SHP77 treated with DMSO at 0.1 percent for 48 hours (cell line): ENCODE measurements at regions not wholly inside any gene's neighbourhood (a gene's known extent, or its start where the extent isn't known, plus 50 kb on each side); places are given as distances from the start of the nearest gene placed in this dataset.

Experiments
- DNase-seq: peaks from one replicate; lab custom pipeline; 2025; lab: John Stamatoyannopoulos, UW

DNA sequence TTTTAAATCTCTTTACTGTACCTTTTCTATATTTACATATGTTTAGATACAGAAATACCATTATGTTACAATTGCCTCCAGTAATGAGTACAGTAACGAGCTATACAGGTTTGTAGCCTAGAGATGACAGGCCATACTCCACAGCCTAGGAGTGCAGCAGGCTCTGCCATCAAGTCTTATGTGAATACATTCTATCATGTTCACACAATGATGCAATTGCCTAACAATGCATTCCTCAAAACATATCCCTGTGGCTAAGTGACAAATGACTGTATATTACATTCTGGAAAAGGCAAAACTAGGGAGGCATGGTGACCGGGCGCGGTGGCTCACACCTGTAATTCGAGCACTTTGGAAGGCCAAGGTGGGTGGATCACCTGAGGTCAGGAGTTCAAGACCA lies 192.4 kb upstream of the IGF1R start:
- DNase-seq, result no peak

DNA sequence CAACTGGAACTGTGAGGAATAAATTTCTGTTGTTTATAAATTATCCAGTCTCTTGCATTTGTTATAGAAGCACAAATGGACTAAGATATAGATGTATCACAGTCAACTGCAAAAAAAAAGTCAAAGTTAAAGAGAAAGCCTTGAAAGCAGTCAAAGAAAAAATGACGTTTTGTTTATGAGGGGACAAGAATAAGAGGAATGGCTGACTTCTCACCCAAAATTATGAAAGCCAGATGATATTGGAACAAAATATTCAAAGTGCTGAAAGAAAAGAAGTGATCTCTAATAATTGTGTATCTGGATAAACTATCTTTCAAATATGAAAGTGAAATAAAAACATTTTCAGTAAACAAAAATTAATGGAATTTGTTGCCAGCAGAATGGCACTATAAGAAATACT lies 171.8 kb upstream of the IGF1R start:
- no peak for DNase-seq

DNA sequence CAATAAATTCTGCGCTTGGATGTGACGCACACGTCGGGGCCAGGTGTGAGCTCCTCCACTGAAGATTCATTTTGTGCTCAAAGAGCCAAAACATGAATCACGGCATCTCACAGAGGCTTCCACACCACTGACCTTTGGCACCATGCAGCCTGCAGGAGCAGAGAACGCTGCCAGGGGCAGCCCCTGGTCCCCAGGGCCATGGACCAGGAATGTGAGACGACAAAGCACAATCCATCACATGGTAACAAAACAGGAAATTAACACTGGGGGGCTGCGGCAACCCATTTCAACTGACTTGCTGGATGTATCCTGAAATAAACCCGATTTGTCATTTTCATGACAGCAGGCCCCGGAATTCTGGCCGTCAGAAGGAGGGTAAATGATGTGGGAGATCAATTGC lies 167.5 kb upstream of the IGF1R start:
- DNase-seq, result no peak

DNA sequence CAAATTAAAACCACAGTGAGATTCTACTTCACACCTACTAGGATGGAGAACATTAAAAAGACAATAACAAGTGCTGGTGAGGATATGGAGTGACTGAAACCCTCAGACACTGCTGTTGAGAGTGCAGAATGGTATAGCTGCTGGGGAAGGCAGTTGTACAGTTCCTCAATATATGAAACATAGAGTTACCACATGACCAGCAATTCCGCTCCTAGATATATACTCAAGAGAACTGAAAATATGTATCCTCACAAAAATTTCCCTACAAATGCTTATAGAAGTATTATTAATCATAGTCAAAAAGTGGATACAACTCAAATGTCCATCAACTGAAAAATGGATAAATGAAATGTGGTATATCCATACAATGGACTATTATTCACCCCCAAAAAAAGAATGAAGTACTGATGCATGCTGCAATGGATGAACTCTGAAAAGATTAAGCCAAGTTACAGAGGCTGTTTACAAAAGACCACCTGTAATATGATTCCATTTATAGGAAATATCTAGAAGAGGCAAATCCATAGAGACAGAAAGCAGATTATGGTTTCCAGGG lies 164.7 kb upstream of the IGF1R start:
- DNase-seq, result no peak

GRCh38 chr15:98484914-98485313 lies 163.4 kb upstream of the IGF1R start:
- no peak for DNase-seq

GRCh38 chr15:98485451-98485850 lies 162.9 kb upstream of the IGF1R start:
- no peak for DNase-seq

DNA sequence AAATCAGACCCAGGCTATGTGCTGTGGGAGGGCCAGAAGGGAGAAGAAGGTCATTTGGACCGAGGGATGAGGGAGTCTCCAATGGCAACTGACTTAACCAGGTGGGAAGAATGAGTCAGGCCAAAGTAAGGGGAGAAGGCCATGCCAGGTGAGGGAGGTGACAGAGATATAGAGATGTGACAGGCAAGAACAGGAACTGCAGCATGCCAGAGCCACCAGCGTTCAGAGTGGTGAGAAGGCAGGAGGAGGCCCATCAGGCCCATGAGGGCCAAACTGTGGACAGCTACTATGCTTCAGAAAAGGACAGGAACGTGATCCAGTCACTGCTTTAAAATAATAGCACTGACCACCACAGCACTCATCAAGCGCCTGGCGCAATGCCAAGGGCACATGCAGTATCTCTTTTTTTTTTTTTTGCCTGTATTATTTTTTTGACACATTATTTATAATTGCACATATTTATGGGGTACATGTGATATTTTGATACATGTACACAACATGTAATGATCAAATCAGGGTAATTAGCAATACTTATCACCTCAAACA lies 154.3 kb upstream of the IGF1R start:
- no peak for DNase-seq

DNA sequence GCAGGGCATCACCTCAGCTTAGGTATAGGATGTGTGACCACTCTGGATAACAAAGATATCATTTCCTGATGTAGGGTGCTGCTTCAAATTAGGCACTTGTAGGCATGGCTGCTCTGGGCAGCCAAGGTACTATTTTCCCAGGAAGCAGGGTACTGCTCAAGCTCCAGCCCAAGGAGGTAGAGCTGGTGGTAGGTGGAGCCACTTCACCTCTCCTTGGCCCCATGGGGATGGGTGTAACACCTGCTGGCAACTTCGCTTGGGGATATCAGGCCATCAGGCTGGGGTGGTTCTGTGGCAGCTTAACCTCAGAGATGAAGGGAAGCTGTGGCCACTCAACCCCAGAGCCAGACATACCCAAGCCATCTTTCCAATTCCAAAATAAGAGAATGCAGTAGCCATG lies 147.1 kb upstream of the IGF1R start:
- DNase-seq, result no peak

- no peak for DNase-seq
These were observed 146.7 kb upstream of the IGF1R start for GRCh38 chr15:98501632-98502031.

GRCh38 chr15:98503970-98504369 lies 144.4 kb upstream of the IGF1R start:
- DNase-seq, result no peak

DNA sequence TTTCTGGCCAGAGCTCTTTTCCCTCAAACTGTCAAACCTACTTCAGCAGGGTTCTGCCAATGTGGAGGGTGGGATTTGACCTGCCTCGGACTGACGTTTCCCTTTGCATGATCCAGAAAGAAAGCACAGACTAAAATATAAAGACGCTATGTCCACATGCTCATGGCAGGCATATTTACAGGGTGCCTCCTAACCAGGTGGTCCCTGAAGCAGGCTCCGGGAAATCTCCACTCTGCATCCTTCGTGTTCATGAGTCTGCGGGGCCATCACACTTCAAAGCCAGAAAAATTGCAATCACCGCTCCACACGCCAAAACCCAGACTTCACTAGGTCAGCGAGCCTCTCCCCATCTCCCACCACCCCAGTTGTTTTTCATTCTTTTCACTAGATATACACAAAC lies 143.3 kb upstream of the IGF1R start:
- no peak for DNase-seq

- no peak for DNase-seq
These were observed 142.7 kb upstream of the IGF1R start for GRCh38 chr15:98505611-98506031.

- DNase-seq, result no peak
These were observed 142.2 kb upstream of the IGF1R start for GRCh38 chr15:98506172-98506571.

DNA sequence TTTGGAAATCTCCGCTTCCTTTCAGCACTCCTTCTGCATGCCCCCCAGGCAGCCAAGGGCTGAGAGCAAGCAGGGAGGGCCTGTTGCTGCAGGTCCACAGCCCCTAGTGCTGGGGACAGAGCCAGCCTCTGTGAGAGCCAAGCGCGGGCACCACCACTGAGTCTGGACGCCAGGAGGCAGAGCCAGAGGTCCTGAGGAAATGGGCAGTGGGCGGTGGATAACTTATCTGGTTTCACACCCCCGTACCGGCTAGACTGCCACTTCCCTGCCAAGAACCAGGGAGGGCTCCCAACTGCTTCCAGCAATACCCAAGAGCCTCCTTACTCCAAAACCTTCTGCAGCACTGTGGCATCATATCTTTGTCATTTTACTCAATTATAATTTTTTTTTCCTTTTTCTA lies 141.6 kb upstream of the IGF1R start:
- DNase-seq, result no peak

DNA sequence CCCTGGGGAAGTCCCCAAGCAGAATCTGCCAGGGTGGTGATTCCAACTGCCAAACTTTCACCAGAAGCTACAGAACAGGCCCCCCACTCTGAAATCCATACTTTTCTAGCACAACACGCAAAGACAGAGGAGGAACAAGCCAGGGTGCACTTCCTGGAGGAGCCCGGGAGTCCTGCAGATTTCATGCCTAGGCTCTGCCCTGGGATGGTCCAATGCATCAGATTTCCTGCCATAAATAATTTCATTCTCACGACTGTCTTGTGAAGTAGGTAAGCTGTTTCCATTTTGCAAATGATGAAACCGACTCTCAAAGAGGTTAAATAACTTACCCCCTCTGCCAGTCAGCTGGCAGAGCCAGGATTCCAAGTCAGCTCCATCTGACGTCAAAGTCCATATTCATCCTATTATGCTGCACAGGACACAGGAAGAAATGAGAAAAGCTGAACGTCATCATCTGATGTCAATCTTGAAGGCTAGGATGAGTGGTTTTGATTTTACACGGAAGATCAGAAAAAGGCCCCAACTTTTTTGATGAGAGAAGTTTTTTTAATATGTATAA lies 134.8 kb upstream of the IGF1R start:
- no peak for DNase-seq

- no peak for DNase-seq
These were observed 134.2 kb upstream of the IGF1R start for GRCh38 chr15:98514034-98514622.

- peak; percentile 9 for DNase-seq
These were observed 129.3 kb upstream of the IGF1R start for GRCh38 chr15:98518823-98519561.

DNA sequence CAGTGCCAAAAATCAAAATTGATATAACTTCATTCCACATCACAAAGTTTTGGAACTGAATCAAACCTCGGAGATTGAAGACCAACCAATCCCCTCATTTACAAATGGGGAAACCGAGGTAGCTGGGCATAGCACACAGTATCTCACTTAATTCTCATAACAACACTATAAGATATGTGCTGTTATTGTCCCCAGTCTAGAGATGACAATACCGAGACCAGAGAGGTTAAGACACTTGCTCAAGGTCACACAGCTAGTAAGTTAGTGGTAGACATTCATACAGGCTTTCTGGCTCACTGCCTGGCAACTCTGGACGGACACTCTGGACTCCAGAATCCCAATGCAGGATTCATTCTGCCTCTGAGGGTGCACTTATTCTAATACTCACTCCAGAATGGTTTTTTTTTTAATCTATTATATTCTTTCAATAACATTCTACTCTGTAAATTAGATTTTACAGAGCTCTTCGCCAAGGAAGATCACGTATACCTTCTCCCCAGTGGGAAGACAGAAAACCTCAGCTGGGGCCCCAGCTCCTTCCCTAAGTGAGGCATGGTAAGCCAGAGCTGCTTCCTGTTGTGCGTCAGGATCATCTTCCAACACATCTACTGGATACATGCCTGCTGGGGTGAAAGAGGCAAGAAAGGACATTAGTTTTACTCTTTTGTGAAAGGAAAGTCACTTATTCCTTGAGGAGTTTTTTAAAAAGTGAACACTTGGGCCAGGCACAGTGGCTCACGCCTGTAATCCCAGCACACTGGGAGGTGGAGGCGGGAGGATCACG lies 128.4 kb upstream of the IGF1R start:
- no peak for DNase-seq

GRCh38 chr15:98522127-98522526 lies 126.2 kb upstream of the IGF1R start:
- DNase-seq, result no peak

DNA sequence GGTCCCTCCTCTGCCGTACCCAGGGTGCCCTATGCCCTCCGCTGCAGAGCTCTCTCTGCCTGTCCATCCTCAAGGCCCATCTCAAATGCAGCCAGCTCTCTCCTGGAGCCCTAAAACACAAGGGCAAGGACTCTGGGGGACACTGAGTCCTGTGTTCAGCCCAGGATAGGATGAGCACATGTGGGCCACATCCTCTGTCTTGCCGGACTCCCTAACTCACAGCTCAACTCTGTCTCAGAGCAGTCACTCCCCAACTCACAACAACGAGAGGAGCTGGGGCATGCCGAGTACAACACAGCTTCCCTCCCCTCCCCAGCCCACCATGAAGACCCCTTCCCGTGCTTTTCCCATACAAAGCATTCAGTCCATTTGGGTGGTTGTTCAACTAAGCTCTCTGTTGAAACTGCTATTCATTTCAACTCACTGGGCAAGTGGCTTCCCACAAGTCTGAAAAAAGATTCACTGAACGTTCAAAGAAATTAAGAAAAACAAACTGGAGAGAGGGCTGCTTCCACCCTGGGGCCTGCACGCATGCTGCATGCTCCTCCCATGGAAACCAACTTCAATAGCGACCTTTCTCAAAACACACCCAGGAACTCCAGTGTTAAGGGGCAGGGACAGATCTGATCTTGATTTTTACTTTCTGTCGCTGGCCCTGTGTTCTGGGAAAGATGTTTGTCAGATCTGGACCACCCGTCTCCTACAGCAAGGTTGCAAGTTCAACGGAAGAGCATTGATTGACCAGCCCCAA lies 124.3 kb upstream of the IGF1R start:
- no peak for DNase-seq

- no peak for DNase-seq
These were observed 123.3 kb upstream of the IGF1R start for GRCh38 chr15:98524838-98525660.
